Smooth muscle cell (in vitro differentiated cells): ENCODE measurements at regions not wholly inside any gene's neighbourhood (a gene's known extent, or its start where the extent isn't known, plus 50 kb on each side); places are given as distances from the start of the nearest gene placed in this dataset.
A peak's percentile ranks its signal among the peaks of the same experiment; 100 is the strongest.

Experiments used
- DNase-seq: peaks from one replicate; lab custom pipeline; 2025; ENCODE audit not compliant: unreplicated experiment; lab: John Stamatoyannopoulos, UW
- H2AFZ ChIP-seq: fragments of 200-600 bp; sonication (generic); 2 replicates; pipeline ENCODE4 v1.6.0; 2016; ENCODE audit warnings: antibody characterized with exemption, low read depth, mild to moderate bottlenecking
- H3F3A ChIP-seq: fragments of 200-600 bp; sonication (generic); 2 replicates; pipeline ENCODE4 v1.6.0; 2017; ENCODE audit warnings: antibody characterized with exemption, low read depth
- H3K27ac ChIP-seq: fragments of 200-600 bp; sonication (generic); 2 replicates; pipeline ENCODE4 v1.5.1; 2016; ENCODE audit warnings: low read depth, mild to moderate bottlenecking
- H3K27me3 ChIP-seq: fragments of 200-600 bp; sonication (generic); 2 replicates; pipeline ENCODE4 v1.6.1; 2016; ENCODE audit warnings: low read depth, mild to moderate bottlenecking
- H3K36me3 ChIP-seq: fragments of 200-600 bp; sonication (generic); 2 replicates; pipeline ENCODE4 v1.5.1; 2016; ENCODE audit warnings: low read depth
- H3K4me1 ChIP-seq: fragments of 200-600 bp; sonication (generic); 2 replicates; pipeline ENCODE4 v1.5.1; 2016; ENCODE audit warnings: low read depth
- H3K4me2 ChIP-seq: fragments of 200-600 bp; sonication (generic); 2 replicates; pipeline ENCODE4 v1.6.0; 2016; ENCODE audit warnings: mild to moderate bottlenecking
- H3K4me3 ChIP-seq: fragments of 200-600 bp; sonication (generic); 2 replicates; pipeline ENCODE4 v1.5.1; 2016; ENCODE audit warnings: mild to moderate bottlenecking
- H3K79me2 ChIP-seq: fragments of 200-600 bp; sonication (generic); 2 replicates; pipeline ENCODE4 v1.6.0; 2016; ENCODE audit warnings: low read depth, mild to moderate bottlenecking
- H3K9ac ChIP-seq: fragments of 200-600 bp; sonication (generic); 2 replicates; pipeline ENCODE4 v1.6.0; 2016; ENCODE audit warnings: low read depth
- H3K9me3 ChIP-seq: fragments of 200-600 bp; sonication (generic); replicated peaks from 2 replicates; pipeline ENCODE4 v1.5.1; 2016; ENCODE audit warnings: low read depth
- H4K20me1 ChIP-seq: fragments of 200-600 bp; sonication (generic); 2 replicates; pipeline ENCODE4 v1.6.0; 2016; ENCODE audit warnings: low read depth
- CTCF ChIP-seq: fragments of 200-600 bp; sonication (generic); IDR thresholded peaks from 2 replicates; pipeline ENCODE4 v1.5.1; 2017; ENCODE audit warnings: borderline replicate concordance, mild to moderate bottlenecking, antibody characterized with exemption; ENCODE audit not compliant: insufficient read depth, poor library complexity, severe bottlenecking
- WGBS: methylation state at CpG from one replicate; pipeline ENCODE4 v1.1.7; 2016; ENCODE audit warnings: low lambda C conversion rate; 5-methylcytosine and 5-hydroxymethylcytosine counted together

GRCh38 chr7:42522227-42522991 lies 285.4 kb upstream of the GLI3 start:
- Histone ChIP-seq H3K4me2 (peak overlapping the region; percentile 64), H2AFZ (peak overlapping the region; percentile 57), H3K9me3 (no peaks in the 10 kb centered on the region), H4K20me1 (no peaks in the 10 kb centered on the region), H3K27me3 (no peaks in the 10 kb centered on the region), H3K9ac (no peak overlapping the region), H3K4me1 (peaks cover 15% of the 10 kb centered on the region), H3K4me3 (no peak overlapping the region), H3K79me2 (no peaks in the 10 kb centered on the region), H3K36me3 (no peaks in the 10 kb centered on the region), H3K27ac (peak overlapping the region; percentile 44), H3F3A (no peaks in the 10 kb centered on the region)
- DNase-seq = no peak
- TF ChIP-seq CTCF = no peak
- 48% methylated on average over 19 of the region's 19 CpGs for WGBS

GRCh38 chr7:42511027-42511426 lies 274.0 kb upstream of the GLI3 start:
- no peak overlapping the region for H2AFZ ChIP-seq
- no peaks in the 10 kb centered on the region for H3F3A ChIP-seq
- no peaks in the 10 kb centered on the region for H3K9me3 ChIP-seq
- no peak overlapping the region for H3K27ac ChIP-seq
- no peak overlapping the region for H3K9ac ChIP-seq
- WGBS = 86% methylated on average over 2 of the region's 2 CpGs
- H3K4me3 ChIP-seq = no peak overlapping the region
- DNase-seq = no peak
- no peak for TF ChIP-seq CTCF
- H4K20me1 ChIP-seq = no peaks in the 10 kb centered on the region
- H3K27me3 ChIP-seq = no peaks in the 10 kb centered on the region
- no peak overlapping the region for H3K4me2 ChIP-seq
- no peaks in the 10 kb centered on the region for H3K4me1 ChIP-seq
- H3K79me2 ChIP-seq = no peaks in the 10 kb centered on the region
- H3K36me3 ChIP-seq = no peaks in the 10 kb centered on the region

- Histone ChIP-seq H3F3A (no peaks in the 10 kb centered on the region), H3K9ac (no peak overlapping the region), H4K20me1 (no peaks in the 10 kb centered on the region), H3K36me3 (no peaks in the 10 kb centered on the region), H3K9me3 (no peaks in the 10 kb centered on the region), H3K79me2 (no peaks in the 10 kb centered on the region), H3K27me3 (no peaks in the 10 kb centered on the region), H3K4me3 (no peak overlapping the region), H2AFZ (no peak overlapping the region), H3K27ac (no peak overlapping the region), H3K4me2 (no peak overlapping the region), H3K4me1 (no peaks in the 10 kb centered on the region)
- DNase-seq = no peak
- TF ChIP-seq CTCF = no peak
- WGBS = 87% methylated on average over 1 of the region's 1 CpG
These were observed 269.1 kb upstream of the GLI3 start for GRCh38 chr7:42506097-42506496.

GRCh38 chr7:42502022-42502421 lies 265.0 kb upstream of the GLI3 start:
- Histone ChIP-seq H4K20me1 (no peaks in the 10 kb centered on the region), H3F3A (no peaks in the 10 kb centered on the region), H3K9ac (no peak overlapping the region), H3K27ac (peak overlapping the region; percentile 31), H3K79me2 (no peaks in the 10 kb centered on the region), H3K4me2 (peak overlapping the region; percentile 40), H3K4me1 (no peaks in the 10 kb centered on the region), H3K27me3 (no peaks in the 10 kb centered on the region), H3K4me3 (no peak overlapping the region), H3K36me3 (no peaks in the 10 kb centered on the region), H3K9me3 (no peaks in the 10 kb centered on the region), H2AFZ (no peak overlapping the region)
- no peak for TF ChIP-seq CTCF
- 48% methylated on average over 1 of the region's 1 CpG for WGBS
- no peak for DNase-seq
